ENCODE measurements at regions not wholly inside any gene's neighbourhood (a gene's known extent, or its start where the extent isn't known, plus 50 kb on each side); places are given as distances from the start of the nearest gene placed in this dataset.
"Not testable (repeated sequence)": the region's sequence is repeated elsewhere in the genome, so short reads cannot be mapped to it uniquely, and the experiment has no call there.

- Histone ChIP-seq H4K20me1 (ENCODE audit: insufficient read depth) (no peaks in the 10 kb centered on the region), H3K4me3 (ENCODE audit: low read depth in 2 of 2, low read length in 1 of 2) (no peak overlapping the region), H3K27me3 (ENCODE audit: insufficient read depth) (no peaks in the 10 kb centered on the region), H3K9me2 (no peaks in the 10 kb centered on the region), H3K9ac (no peak overlapping the region), H3K4me2 (no peak overlapping the region), H2AFZ (ENCODE audit: low read depth) (no peak overlapping the region), H3K36me3 (replicated peaks in 1 of 2; ENCODE audit: control insufficient read depth in 1 of 2, insufficient read depth in 2 of 2, low read length in 1 of 2) (no peaks in the 10 kb centered on the region), H3F3A (replicated peaks; ENCODE audit: insufficient read depth) (no peaks in the 10 kb centered on the region), H3K4me1 (ENCODE audit: control insufficient read depth in 1 of 2, insufficient read depth in 2 of 2, low read depth in 1 of 2, low read length in 1 of 2) (no peaks in the 10 kb centered on the region), H3K79me2 (ENCODE audit: insufficient read depth) (no peaks in the 10 kb centered on the region), H3K9me3 (no peaks in the 10 kb centered on the region), H3K27ac (ENCODE audit: low read depth in 2 of 2, low read length in 1 of 2) (no peak overlapping the region)
- 2% methylated on average over 1 of the region's 1 CpG for WGBS (ENCODE audit: low lambda C conversion rate)
- no peak for DNase-seq
- ChIA-PET POLR2A (no interaction called here), CTCF (no interaction called here)
- TF ChIP-seq RAD21 (IDR thresholded peaks at IDR 0.05; ENCODE audit: low read length) (no peak), YY1 (IDR thresholded peaks at IDR 0.05; ENCODE audit: low read depth) (no peak), TCF12 (IDR thresholded peaks at IDR 0.05) (no peak), RFX5 (IDR thresholded peaks at IDR 0.05; ENCODE audit: low read length) (no peak), MEF2A (IDR thresholded peaks at IDR 0.05; ENCODE audit: borderline replicate concordance, low read depth) (no peak), EP300 (IDR thresholded peaks at IDR 0.05; ENCODE audit: borderline replicate concordance in 1 of 2, low read depth in 1 of 2, low read length in 1 of 2) (no peak), FOXM1 (IDR thresholded peaks at IDR 0.05; ENCODE audit: low read depth) (no peak), CHD2 (IDR thresholded peaks at IDR 0.05; ENCODE audit: low read length, partially characterized antibody) (no peak), NFIC (IDR thresholded peaks at IDR 0.05; ENCODE audit: borderline replicate concordance) (no peak), GATA2 (CRISPR knock-in tag; IDR thresholded peaks at IDR 0.05) (no peak)
- TF ChIP-seq, protein P1, sequence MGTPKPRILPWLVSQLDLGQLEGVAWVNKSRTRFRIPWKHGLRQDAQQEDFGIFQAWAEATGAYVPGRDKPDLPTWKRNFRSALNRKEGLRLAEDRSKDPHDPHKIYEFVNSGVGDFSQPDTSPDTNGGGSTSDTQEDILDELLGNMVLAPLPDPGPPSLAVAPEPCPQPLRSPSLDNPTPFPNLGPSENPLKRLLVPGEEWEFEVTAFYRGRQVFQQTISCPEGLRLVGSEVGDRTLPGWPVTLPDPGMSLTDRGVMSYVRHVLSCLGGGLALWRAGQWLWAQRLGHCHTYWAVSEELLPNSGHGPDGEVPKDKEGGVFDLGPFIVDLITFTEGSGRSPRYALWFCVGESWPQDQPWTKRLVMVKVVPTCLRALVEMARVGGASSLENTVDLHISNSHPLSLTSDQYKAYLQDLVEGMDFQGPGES (IDR thresholded peaks at IDR 0.05; ENCODE audit: low read depth, low read length) = no peak
These were observed 143.8 kb upstream of the FGF10 start for GRCh38 chr5:44532981-44533380.

- H3K4me1 ChIP-seq (ENCODE audit: control insufficient read depth in 1 of 2, insufficient read depth in 2 of 2, low read depth in 1 of 2, low read length in 1 of 2); H3K9me2 ChIP-seq; H3K4me2 ChIP-seq; H3F3A ChIP-seq (replicated peaks; ENCODE audit: insufficient read depth); H3K9ac ChIP-seq; POLR2A ChIA-PET; H3K4me3 ChIP-seq (ENCODE audit: low read depth in 2 of 2, low read length in 1 of 2); H2AFZ ChIP-seq (ENCODE audit: low read depth); H3K36me3 ChIP-seq (replicated peaks in 1 of 2; ENCODE audit: control insufficient read depth in 1 of 2, insufficient read depth in 2 of 2, low read length in 1 of 2); H3K27ac ChIP-seq (ENCODE audit: low read depth in 2 of 2, low read length in 1 of 2); H4K20me1 ChIP-seq (ENCODE audit: insufficient read depth); H3K79me2 ChIP-seq (ENCODE audit: insufficient read depth); H3K27me3 ChIP-seq (ENCODE audit: insufficient read depth); H3K9me3 ChIP-seq; CTCF ChIA-PET; DNase-seq: not testable (repeated sequence)
- WGBS (ENCODE audit: low lambda C conversion rate) = 4% methylated on average over 2 of the region's 2 CpGs
These were observed 142.5 kb upstream of the FGF10 start for GRCh38 chr5:44531756-44532155.

DNA sequence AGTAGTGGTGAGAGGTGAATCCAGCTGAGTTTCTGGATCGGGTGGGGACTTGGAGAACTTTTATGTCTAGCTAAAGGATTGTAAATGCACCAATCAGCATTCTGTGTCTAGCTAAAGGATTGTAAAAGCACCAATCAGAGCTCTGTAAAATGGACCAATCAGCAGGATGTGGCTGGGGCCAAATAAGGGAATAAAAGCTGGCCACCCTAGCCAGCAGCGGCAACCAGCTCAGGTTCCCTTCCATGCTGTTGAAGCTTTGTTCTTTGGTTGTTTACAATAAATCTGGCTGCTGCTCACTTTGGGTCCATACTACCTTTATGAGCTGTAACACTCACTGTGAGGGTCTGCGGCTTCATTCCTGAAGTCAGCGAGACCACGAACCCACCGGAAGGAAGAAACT lies 141.6 kb upstream of the FGF10 start:
- H3K27me3 ChIP-seq (ENCODE audit: insufficient read depth); H3K4me1 ChIP-seq (ENCODE audit: control insufficient read depth in 1 of 2, insufficient read depth in 2 of 2, low read depth in 1 of 2, low read length in 1 of 2); H3K4me3 ChIP-seq (ENCODE audit: low read depth in 2 of 2, low read length in 1 of 2); H2AFZ ChIP-seq (ENCODE audit: low read depth); H3K9ac ChIP-seq; H3K4me2 ChIP-seq; CTCF ChIA-PET; DNase-seq; H3F3A ChIP-seq (replicated peaks; ENCODE audit: insufficient read depth); H3K9me2 ChIP-seq; H3K9me3 ChIP-seq; H3K79me2 ChIP-seq (ENCODE audit: insufficient read depth); H3K36me3 ChIP-seq (replicated peaks in 1 of 2; ENCODE audit: control insufficient read depth in 1 of 2, insufficient read depth in 2 of 2, low read length in 1 of 2); H3K27ac ChIP-seq (ENCODE audit: low read depth in 2 of 2, low read length in 1 of 2); POLR2A ChIA-PET; H4K20me1 ChIP-seq (ENCODE audit: insufficient read depth): not testable (repeated sequence)
- 10% methylated on average over 6 of the region's 6 CpGs for WGBS (ENCODE audit: low lambda C conversion rate)
